NCI-H748 treated with DMSO at 0.1 percent for 48 hours (cell line): ENCODE measurements at regions not wholly inside any gene's neighbourhood (a gene's known extent, or its start where the extent isn't known, plus 50 kb on each side); places are given as distances from the start of the nearest gene placed in this dataset.
"Not testable (repeated sequence)": the region's sequence is repeated elsewhere in the genome, so short reads cannot be mapped to it uniquely, and the experiment has no call there.

Source experiments
- DNase-seq: peaks from one replicate; lab custom pipeline; 2025; lab: John Stamatoyannopoulos, UW

DNA sequence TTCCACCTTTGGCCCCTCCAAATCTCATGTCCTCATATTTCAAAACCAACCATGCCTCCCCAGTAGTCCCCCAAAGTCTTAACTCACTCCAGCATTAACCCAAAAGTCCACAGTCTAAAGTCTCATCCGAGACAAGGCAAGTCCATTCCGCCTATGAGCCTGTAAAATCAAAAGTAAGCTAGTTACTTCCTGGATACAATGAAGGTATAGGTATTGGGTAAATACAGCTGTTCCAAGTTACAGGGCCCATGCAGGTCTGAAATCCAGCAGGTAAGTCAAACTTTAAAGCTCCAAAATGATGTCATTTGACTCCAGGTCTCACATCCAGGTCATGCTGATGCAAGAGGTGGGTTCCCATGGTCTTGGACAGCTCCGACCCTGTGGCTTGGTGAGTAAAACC, 1640.1 kb upstream of the LRRTM3 start:
- DNase-seq, result not testable (repeated sequence)

DNA sequence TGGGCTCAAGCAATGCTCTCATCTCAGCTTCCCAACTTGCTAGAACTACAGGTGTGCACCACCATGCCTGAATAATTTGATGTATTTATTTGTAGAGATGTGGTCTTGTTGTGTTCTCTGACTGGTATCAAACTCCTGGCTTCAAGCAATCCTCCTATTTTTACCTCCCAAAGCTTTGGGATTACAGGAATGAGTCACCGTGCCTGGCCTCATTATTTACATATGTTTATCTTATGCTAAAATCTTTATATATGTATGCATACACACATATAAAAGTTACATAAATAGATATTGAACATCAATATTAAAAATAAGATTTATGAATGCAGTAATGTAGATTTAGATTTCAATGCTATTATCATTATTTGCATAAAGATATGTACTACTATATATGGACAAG, 1634.5 kb upstream of the LRRTM3 start:
- no peak for DNase-seq

GRCh38 chr10:65292551-65292950, 1633.3 kb upstream of the LRRTM3 start:
- no peak for DNase-seq

- DNase-seq, result no peak
These were observed 1631.5 kb upstream of the LRRTM3 start for GRCh38 chr10:65294329-65294728.

DNA sequence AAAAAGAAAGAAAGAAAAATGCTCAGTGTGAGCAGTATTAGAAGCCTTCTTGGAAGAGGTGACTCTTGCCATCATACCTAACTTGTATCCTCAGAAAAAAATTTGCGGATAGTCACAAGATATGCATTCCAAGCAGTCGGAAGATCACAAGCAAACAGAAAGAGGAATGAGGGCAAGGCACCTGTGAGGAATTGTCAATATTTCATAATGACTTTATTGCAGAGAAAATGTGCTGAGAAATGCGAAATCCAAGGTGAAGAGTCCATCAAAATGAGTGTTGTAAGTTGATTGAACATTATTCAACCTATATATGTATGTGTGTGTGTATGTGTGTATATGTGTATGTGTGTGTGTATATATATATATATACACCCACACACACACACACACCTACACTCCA, 1624.7 kb upstream of the LRRTM3 start:
- no peak for DNase-seq

- no peak for DNase-seq
These were observed 1619.6 kb upstream of the LRRTM3 start for GRCh38 chr10:65306201-65306600.

DNA sequence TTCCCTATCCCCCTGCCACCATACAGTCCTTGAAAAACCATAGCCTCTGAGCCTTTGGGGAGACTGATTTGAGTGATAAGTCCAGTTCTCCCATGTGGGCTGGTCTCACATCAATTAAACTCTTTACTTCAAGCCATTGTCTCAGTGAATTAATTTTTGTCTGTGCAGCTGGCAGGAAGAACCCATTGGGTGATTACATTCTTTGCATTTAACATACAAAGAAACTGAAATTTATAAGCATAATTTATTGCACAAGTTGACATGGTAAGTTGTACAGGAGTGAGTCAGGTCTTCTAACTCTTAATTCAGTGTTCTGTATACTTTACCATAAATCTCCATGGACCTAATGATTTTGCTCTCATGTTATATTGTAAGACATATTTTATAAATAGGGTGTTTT, 1613.0 kb upstream of the LRRTM3 start:
- DNase-seq, result no peak

DNA sequence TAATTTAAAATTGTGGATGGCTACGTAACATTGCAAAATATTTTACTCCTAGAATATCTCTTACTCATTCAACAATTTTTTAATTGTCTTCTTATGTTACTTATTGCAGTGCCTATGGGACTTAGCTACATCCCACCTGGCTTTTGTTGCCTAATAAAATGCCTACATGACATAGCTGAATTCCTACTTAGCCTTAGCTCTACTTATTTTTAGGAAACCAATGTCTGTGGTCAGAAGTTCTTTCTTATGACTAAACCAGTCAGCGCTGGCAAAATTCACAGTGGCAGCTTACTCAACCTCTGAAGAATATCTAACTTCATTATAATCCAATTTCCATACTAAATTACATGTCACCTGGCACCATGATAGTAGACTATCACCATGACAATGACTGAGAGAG, 1612.4 kb upstream of the LRRTM3 start:
- DNase-seq, result no peak

- DNase-seq, result no peak
These were observed 1611.6 kb upstream of the LRRTM3 start for GRCh38 chr10:65314253-65314652.

DNA sequence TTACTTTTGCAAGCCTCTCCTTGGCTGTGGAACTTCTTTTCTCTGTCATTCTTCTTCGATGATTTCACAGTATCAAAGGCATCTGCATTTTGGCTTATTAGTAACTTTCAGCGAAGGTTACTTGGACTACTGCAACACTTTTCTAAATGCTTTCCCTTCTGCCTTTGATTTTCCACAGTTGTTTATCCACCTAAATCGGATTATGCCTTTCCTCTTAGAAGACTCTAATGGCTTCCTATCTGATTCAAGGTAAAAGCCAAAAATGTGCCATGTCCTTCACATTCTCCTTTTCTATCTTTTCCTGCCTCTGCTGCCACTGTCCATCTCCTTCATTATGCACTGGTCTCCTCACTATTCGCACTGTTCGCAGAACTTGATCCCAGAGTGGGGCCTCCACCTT, 1606.3 kb upstream of the LRRTM3 start:
- no peak for DNase-seq

- no peak for DNase-seq
These were observed 1605.4 kb upstream of the LRRTM3 start for GRCh38 chr10:65320236-65321026.

GRCh38 chr10:65323802-65324201, 1602.0 kb upstream of the LRRTM3 start:
- DNase-seq, result no peak

DNA sequence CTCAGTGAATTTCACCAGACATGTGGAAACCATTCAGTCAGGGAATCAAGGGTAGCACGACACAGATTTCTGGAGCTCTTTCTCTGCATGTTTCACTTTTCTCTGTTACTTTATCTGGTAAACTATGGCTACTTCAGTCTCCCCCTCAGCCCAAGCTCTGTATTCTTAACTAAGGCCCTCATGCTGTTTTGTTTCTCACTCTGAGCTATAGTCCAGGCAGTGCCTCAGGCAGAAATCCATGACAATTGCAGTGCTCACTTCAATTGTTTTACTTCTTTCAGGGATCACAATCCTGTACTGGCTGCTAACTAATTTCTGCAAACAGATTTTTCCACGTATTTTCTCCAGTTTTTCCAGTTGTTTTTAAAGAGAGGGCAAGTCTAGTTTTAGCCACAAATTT, 1599.9 kb upstream of the LRRTM3 start:
- no peak for DNase-seq

DNA sequence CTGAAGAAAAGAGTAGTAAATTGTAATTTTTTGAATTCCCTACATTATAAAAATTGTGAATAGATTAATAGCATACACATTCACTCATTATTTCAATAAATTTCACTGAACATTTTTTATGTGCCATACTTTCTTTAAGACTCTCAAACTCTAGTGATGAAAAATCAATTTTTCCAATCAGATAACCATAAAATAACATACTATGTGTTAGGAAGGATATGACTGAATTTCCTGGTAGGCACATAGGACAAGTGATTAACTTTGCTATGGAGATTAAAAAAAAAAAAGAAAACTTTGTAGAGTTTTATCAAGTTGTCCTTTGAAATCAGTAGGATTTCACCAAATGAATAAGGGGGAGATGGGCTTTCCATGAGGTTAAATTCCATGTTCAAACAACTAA, 1597.3 kb upstream of the LRRTM3 start:
- DNase-seq, result no peak

GRCh38 chr10:65335311-65335710, 1590.5 kb upstream of the LRRTM3 start:
- DNase-seq, result no peak

- DNase-seq, result no peak
These were observed 1585.5 kb upstream of the LRRTM3 start for GRCh38 chr10:65340340-65340739.

DNA sequence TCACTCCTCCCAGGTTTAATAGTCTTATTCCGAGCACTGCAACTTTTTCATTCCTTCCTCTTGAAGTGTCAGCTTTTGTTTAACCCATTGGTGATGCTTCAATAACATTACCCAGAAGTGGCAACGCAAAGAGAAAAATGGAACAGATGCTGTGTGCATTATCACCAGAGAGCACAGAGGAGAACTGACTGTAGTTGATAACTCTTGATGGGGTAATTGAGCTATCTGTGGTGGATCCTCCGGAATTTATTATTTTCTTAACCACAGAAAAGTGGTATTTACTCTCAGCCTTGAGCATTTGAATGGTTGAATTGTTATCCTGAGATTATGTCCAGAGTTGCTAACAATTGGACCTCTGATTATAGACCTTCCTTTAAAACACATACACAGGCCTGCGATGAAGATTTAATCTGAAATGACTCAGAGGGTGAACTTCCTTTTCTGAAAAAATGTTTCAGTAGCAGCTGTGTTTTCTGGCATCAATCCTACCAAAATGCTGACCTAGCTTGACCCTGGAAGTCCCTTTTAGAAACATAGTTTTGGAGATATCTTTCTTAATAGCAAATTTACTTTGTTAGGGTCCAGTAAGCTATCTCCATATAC, 1584.4 kb upstream of the LRRTM3 start:
- no peak for DNase-seq

DNA sequence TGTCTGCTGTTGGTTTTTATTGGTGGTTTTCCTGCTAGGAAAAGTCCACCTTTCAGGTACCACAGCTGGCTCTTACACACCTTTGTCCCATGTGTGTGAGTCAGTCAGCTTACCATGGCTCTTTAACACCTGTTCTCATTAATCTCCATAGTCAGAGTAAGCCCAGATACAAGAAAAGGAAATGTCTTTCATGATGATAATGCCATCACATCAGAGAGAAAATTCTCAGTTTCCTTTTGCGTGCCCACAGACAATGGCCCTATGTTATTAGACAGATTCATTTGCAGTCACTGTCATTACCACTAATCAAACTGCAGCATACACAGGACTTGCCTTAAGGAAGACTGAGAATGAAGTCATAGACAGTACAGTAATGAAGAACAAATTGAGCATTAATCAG, 1583.6 kb upstream of the LRRTM3 start:
- no peak for DNase-seq

- no peak for DNase-seq
These were observed 1579.4 kb upstream of the LRRTM3 start for GRCh38 chr10:65346466-65346865.

DNA sequence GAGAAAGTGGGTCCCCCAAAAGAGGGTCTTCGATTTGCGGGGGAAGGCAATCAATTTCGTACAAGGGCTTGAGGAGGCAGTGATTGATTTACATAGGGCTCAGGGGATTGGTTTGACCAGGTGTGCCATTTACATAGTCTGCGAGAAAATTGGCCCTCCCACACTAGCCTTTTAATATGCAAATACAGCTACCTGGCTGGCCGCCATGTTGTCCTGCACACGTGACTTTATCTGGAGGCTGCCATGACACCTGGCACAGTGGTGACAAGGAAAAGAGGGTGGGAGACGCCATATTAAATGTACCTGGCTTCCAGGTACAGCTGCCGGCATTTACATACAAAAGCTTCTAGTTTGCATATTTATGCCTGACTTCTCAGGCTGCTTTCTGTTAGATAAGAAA, 1577.2 kb upstream of the LRRTM3 start:
- DNase-seq, result peak; percentile 14

- DNase-seq, result no peak
These were observed 1575.2 kb upstream of the LRRTM3 start for GRCh38 chr10:65350611-65351010.

DNA sequence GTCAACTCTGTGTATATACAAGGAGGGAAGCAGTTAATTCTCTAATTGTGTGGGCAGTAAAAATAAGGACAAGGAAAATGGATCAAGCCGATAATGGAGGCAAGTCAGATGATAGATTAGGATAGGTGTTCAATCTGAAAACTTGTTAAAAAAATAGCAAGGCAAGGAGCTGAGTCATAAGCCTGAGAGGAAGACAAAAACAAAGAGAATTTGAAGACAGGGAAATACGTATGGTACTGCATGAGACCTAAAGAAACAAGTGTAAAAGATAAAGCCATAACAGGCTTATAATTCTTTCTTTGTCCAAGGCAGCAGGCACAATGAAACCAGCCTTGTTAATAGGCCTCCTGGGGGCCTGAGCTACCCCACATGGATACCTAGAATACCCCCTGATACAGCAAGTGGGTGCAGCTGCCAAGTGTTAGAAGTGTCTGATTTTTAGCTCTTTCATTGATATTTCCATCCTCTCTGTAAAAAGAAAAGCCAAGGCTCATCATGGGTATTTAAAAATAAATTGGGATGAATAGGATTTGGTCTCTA, 1570.6 kb upstream of the LRRTM3 start:
- no peak for DNase-seq

GRCh38 chr10:65358565-65358964, 1567.3 kb upstream of the LRRTM3 start:
- DNase-seq, result no peak

GRCh38 chr10:65360497-65360896, 1565.3 kb upstream of the LRRTM3 start:
- DNase-seq, result no peak
